Ishikawa (cell line): ENCODE measurements at regions not wholly inside any gene's neighbourhood (a gene's known extent, or its start where the extent isn't known, plus 50 kb on each side); places are given as distances from the start of the nearest gene placed in this dataset.

Experiments
- CEBPB ChIP-seq: IDR thresholded peaks from 2 replicates; pipeline ENCODE4 v1.6.1; 2012
- CREB1 ChIP-seq: IDR thresholded peaks from 2 replicates; pipeline ENCODE4 v1.6.1; 2012; ENCODE audit warnings: low read depth
- EGR1 ChIP-seq: IDR thresholded peaks from 2 replicates; pipeline ENCODE4 v1.6.1; 2012
- EP300 ChIP-seq: IDR thresholded peaks from 2 replicates; pipeline ENCODE4 v1.6.1; 2012; ENCODE audit warnings: borderline replicate concordance
- FOXM1 ChIP-seq: IDR thresholded peaks from 2 replicates; pipeline ENCODE4 v1.6.1; 2012; ENCODE audit warnings: low read depth, borderline replicate concordance
- NFIC ChIP-seq: IDR thresholded peaks from 2 replicates; pipeline ENCODE4 v1.6.1; 2012
- RAD21 ChIP-seq: IDR thresholded peaks from 2 replicates; pipeline ENCODE4 v1.6.1; 2012; ENCODE audit warnings: low read depth
- TAF1 ChIP-seq: IDR thresholded peaks from 2 replicates; pipeline ENCODE4 v1.6.1; 2012; ENCODE audit warnings: low read depth, mild to moderate bottlenecking
- TCF12 ChIP-seq: IDR thresholded peaks from 2 replicates; pipeline ENCODE4 v1.6.1; 2012; ENCODE audit warnings: low read depth
- TEAD4 ChIP-seq: IDR thresholded peaks from 2 replicates; pipeline ENCODE4 v1.6.1; 2012
- USF1 ChIP-seq: IDR thresholded peaks from 2 replicates; pipeline ENCODE4 v1.6.1; 2012
- YY1 ChIP-seq: IDR thresholded peaks from 2 replicates; pipeline ENCODE4 v1.6.1; 2012; ENCODE audit warnings: low read depth
- ZBTB7A ChIP-seq: IDR thresholded peaks from 2 replicates; pipeline ENCODE4 v1.6.1; 2012; ENCODE audit warnings: low read depth
- TF ChIP-seq, protein P1 (sequence below): IDR thresholded peaks from 2 replicates; pipeline ENCODE4 v1.6.1; 2012; ENCODE audit warnings: low read depth, mild to moderate bottlenecking
- TF ChIP-seq, protein P2 (sequence below): IDR thresholded peaks from 2 replicates; pipeline ENCODE4 v1.6.1; 2012

DNA sequence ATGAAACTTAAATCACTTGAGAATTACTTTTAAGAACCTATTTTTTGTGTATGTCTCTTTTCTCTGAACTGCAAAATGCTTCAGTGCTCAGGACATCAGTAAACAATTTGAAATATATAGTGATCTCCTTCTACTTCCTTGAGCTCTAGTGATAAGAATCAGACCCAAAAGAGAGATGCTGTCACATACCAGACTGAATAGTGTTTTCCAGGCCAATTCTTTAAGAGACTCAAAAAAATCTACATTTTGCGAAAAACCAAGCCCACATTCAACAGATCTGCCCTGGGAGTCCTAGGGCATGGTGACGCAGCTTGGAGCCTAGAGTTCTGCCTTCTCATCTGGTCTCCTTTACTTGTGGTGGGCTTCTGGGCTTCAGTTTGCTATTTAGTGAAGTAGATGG lies 72.1 kb upstream of the SLC13A1 start:
- TF ChIP-seq EGR1 = no peak
- TF ChIP-seq USF1 = no peak
- no peak for TF ChIP-seq EP300
- TF ChIP-seq FOXM1 = no peak
- no peak for TF ChIP-seq NFIC

- TF ChIP-seq TCF12 (no peak), ZBTB7A (no peak), RAD21 (no peak), CREB1 (no peak), EP300 (no peak), USF1 (no peak), FOXM1 (no peak), EGR1 (no peak), NFIC (no peak), YY1 (no peak), TEAD4 (no peak)
Observed at GRCh38 chr7:123271231-123271630, 71.5 kb upstream of the SLC13A1 start.

DNA sequence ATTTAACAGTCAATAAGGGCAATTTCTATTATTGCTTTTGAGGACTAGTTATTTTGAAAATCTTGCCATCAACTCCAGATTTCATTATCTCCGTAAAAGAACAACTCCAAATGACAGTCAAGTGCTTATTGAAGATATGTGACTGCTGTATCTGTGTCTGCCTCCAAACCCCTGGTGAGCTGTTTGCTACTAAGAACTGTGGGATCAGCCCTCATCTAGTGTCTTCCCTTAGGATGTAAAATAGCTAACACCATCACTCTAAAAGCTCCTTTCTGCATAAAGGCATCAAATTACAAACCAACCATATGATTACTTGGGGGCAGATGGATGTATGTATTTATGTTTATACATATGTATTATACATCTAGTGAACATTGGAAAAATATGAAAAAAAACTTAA lies 70.8 kb upstream of the SLC13A1 start:
- no peak for TF ChIP-seq USF1
- TF ChIP-seq NFIC = no peak
- TF ChIP-seq, protein P1, sequence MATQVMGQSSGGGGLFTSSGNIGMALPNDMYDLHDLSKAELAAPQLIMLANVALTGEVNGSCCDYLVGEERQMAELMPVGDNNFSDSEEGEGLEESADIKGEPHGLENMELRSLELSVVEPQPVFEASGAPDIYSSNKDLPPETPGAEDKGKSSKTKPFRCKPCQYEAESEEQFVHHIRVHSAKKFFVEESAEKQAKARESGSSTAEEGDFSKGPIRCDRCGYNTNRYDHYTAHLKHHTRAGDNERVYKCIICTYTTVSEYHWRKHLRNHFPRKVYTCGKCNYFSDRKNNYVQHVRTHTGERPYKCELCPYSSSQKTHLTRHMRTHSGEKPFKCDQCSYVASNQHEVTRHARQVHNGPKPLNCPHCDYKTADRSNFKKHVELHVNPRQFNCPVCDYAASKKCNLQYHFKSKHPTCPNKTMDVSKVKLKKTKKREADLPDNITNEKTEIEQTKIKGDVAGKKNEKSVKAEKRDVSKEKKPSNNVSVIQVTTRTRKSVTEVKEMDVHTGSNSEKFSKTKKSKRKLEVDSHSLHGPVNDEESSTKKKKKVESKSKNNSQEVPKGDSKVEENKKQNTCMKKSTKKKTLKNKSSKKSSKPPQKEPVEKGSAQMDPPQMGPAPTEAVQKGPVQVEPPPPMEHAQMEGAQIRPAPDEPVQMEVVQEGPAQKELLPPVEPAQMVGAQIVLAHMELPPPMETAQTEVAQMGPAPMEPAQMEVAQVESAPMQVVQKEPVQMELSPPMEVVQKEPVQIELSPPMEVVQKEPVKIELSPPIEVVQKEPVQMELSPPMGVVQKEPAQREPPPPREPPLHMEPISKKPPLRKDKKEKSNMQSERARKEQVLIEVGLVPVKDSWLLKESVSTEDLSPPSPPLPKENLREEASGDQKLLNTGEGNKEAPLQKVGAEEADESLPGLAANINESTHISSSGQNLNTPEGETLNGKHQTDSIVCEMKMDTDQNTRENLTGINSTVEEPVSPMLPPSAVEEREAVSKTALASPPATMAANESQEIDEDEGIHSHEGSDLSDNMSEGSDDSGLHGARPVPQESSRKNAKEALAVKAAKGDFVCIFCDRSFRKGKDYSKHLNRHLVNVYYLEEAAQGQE = no peak
- no peak for TF ChIP-seq RAD21
- no peak for TF ChIP-seq EGR1
- no peak for TF ChIP-seq TCF12
- TF ChIP-seq, protein P2, sequence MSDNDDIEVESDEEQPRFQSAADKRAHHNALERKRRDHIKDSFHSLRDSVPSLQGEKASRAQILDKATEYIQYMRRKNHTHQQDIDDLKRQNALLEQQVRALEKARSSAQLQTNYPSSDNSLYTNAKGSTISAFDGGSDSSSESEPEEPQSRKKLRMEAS = no peak
- no peak for TF ChIP-seq ZBTB7A
- TF ChIP-seq EP300 = no peak
- TF ChIP-seq TAF1 = no peak
- no peak for TF ChIP-seq CREB1
- TF ChIP-seq CEBPB = no peak
- no peak for TF ChIP-seq FOXM1

GRCh38 chr7:123265853-123266252 lies 66.1 kb upstream of the SLC13A1 start:
- TF ChIP-seq TAF1 = no peak
- no peak for TF ChIP-seq ZBTB7A
- TF ChIP-seq TEAD4 = no peak
- TF ChIP-seq, protein P2 = no peak
- TF ChIP-seq RAD21 = no peak
- TF ChIP-seq TCF12 = no peak

DNA sequence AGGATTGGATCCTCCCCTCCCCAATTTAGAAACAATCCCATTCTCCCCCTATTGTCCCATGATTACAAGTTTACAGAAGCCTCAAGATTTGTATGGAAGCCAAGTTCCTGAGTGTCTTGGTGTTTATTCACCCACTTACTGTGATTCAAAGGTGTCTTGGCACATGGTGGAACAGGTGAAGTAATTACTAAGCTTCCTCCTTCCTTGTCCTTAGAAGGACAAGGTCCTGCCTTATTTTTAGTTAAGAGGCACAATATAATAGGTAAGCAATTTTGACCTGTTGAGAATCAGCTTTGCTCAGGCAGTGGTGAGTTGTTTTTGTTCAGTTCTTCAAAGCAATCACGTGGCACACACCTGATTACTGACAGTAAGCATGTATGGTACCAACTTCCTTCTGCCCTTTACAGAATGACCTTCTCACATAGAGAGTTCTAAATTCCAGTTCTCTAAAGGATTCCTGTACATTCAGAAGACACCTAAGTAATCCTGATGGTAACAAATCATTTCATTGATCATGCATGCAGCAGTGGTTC lies 60.7 kb upstream of the SLC13A1 start:
- TF ChIP-seq NFIC = no peak
- no peak for TF ChIP-seq CREB1
- TF ChIP-seq EGR1 = no peak
- TF ChIP-seq, protein P2 = no peak
- TF ChIP-seq ZBTB7A = no peak
- TF ChIP-seq CEBPB = no peak
- TF ChIP-seq FOXM1 = no peak
- TF ChIP-seq YY1 = no peak
- TF ChIP-seq EP300 = no peak
- no peak for TF ChIP-seq TEAD4
- no peak for TF ChIP-seq TCF12

DNA sequence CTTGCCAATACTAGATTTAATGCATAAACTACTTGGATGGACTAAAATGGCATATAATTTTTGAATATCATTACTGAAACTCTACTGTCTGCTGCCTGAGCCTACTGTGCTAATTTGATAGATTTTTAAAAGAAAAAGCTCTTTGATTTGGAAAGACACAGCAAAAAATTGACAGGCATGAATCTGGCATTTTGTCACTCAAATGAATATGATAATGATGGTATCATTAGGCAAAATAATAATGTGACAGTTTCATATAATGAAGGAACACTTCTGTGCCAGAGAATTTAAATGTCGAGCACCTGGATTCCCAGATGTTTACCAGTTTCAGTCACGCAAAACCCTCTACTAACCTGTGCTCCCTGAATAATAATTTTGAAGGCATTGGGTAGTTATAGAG lies 60.0 kb upstream of the SLC13A1 start:
- TF ChIP-seq EP300 = no peak
- TF ChIP-seq EGR1 = no peak
- TF ChIP-seq RAD21 = no peak
- TF ChIP-seq, protein P2 = no peak
- TF ChIP-seq TCF12 = no peak
- no peak for TF ChIP-seq TAF1
